Panc1 (cell line): ENCODE measurements at regions not wholly inside any gene's neighbourhood (a gene's known extent, or its start where the extent isn't known, plus 50 kb on each side); places are given as distances from the start of the nearest gene placed in this dataset.

Experiments
- POLR2AphosphoS5 ChIP-seq: IDR thresholded peaks from 2 replicates; pipeline ENCODE4 v1.6.1; 2012; ENCODE audit warnings: mild to moderate bottlenecking, low read depth, low read length, moderate library complexity
- TF ChIP-seq, protein P1 (sequence below): fragments of 450-650 bp; IDR thresholded peaks from 2 replicates; pipeline ENCODE4 v1.5.1; 2017; ENCODE audit warnings: mild to moderate bottlenecking

DNA sequence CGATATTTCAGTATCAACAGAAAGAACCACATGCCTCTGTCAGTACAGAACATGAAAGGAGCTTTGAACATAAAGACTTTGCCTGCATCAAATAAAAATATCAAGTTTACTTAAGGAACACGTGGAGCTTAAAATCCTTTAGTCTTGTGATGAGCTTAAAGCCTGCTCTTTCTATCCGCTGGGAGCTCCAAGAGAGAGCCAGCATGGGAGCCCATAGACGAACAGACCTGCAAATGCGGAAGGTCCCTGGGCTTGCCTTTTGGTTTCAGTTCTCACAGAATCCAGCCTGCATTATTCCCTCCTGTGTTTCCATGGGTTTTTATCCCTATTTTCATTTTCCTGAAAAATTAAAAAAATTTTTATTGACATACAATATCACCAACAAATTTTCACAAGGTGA, 530.6 kb upstream of the RGMA start:
- TF ChIP-seq, protein P1, sequence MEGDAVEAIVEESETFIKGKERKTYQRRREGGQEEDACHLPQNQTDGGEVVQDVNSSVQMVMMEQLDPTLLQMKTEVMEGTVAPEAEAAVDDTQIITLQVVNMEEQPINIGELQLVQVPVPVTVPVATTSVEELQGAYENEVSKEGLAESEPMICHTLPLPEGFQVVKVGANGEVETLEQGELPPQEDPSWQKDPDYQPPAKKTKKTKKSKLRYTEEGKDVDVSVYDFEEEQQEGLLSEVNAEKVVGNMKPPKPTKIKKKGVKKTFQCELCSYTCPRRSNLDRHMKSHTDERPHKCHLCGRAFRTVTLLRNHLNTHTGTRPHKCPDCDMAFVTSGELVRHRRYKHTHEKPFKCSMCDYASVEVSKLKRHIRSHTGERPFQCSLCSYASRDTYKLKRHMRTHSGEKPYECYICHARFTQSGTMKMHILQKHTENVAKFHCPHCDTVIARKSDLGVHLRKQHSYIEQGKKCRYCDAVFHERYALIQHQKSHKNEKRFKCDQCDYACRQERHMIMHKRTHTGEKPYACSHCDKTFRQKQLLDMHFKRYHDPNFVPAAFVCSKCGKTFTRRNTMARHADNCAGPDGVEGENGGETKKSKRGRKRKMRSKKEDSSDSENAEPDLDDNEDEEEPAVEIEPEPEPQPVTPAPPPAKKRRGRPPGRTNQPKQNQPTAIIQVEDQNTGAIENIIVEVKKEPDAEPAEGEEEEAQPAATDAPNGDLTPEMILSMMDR = no peak
- no peak for TF ChIP-seq POLR2AphosphoS5
